22Rv1 (cell line): ENCODE measurements at regions not wholly inside any gene's neighbourhood (a gene's known extent, or its start where the extent isn't known, plus 50 kb on each side); places are given as distances from the start of the nearest gene placed in this dataset.

Experiments
- ZFX ChIP-seq: fragments of 450-650 bp; IDR thresholded peaks from 2 replicates; pipeline ENCODE4 v1.6.1; 2017; ENCODE audit warnings: antibody characterized with exemption, borderline replicate concordance
- TF ChIP-seq, protein P1 (sequence below): fragments of 450-650 bp; IDR thresholded peaks from 2 replicates; pipeline ENCODE4 v1.5.1; 2017; ENCODE audit warnings: mild to moderate bottlenecking

- TF ChIP-seq, protein P1, sequence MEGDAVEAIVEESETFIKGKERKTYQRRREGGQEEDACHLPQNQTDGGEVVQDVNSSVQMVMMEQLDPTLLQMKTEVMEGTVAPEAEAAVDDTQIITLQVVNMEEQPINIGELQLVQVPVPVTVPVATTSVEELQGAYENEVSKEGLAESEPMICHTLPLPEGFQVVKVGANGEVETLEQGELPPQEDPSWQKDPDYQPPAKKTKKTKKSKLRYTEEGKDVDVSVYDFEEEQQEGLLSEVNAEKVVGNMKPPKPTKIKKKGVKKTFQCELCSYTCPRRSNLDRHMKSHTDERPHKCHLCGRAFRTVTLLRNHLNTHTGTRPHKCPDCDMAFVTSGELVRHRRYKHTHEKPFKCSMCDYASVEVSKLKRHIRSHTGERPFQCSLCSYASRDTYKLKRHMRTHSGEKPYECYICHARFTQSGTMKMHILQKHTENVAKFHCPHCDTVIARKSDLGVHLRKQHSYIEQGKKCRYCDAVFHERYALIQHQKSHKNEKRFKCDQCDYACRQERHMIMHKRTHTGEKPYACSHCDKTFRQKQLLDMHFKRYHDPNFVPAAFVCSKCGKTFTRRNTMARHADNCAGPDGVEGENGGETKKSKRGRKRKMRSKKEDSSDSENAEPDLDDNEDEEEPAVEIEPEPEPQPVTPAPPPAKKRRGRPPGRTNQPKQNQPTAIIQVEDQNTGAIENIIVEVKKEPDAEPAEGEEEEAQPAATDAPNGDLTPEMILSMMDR: no peak
- TF ChIP-seq ZFX: no peak
Measured at GRCh38 chr3:73863546-73864079, 238.9 kb upstream of the PDZRN3 start.
